Activated gamma-delta T cell treated with Interleukin-2 at 50 U/mL for 16 hours (primary cell): ENCODE measurements at regions not wholly inside any gene's neighbourhood (a gene's known extent, or its start where the extent isn't known, plus 50 kb on each side); places are given as distances from the start of the nearest gene placed in this dataset.

Experiments used
- DNase-seq: peaks from one replicate; pipeline ENCODE4 v3.0.0-alpha.2; 2020

DNA sequence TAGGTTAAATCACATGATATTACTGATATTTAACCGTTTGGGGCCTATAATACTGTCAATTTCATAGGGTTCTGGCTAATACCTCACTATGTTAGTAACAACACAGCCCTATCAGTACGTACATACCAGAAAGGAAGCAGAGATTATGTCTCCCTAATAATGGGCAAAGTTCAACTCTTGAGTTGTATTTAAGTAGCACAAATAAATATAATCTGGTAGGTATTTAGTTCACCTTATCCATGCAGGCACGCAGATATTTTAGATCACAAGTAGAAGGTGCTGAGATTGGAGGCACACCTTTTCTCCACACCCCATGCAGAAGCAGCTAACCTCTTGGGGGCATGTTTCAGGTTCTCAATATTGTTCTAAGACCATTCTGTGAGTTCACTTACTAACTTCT, 118.9 kb downstream of the IRS1 start:
- DNase-seq: no peak

DNA sequence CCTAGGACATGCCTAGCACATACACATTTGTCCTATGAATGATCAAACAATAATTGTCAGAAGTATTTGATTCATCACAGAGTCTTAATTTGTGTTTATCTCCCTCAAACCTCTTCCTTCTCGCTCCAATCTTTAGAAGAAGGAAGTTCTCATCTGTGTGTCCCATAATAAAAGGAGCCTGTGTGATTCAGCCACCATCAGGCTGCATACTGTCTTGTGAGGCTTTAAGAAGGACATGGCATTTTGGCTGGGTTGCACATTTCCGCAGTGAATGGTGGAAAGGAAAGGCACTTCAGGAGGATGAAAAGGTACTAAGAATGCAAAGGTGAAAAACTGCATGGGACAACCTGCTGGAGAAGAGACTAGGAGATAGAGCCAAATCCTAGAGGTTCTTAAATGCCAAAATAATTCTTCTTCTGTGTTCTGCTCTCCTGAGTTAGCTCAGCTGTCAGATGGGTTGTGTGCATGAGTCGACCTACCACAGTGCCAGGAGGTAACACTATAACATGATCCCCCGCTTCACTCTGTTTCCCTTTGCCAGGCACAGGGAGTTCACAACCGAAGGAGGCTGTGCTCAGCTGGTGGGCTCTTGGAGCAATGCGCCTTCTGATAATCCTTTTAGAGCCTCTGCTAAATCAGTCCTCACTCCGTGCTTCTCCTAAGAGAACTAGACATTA, 120.1 kb downstream of the IRS1 start:
- no peak for DNase-seq

DNA sequence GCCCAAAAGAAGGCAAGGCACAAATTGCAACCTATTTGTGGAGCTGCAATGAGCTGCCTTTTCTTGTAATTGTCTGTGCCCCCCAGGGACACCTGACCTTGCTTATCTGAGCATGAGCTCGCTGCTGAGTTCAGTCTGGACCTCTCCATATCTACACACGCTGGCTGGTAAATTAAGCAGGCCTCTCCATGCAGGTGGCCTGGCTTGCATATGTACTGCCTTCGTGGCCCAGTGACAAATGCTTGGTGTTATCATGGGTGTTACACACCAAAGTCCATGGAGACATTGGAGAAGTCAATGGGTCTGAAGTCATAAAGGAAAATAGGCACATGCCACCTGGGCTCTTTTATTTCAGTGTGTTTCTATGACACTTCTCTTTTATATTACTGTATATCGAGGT, 121.2 kb downstream of the IRS1 start:
- no peak for DNase-seq

DNA sequence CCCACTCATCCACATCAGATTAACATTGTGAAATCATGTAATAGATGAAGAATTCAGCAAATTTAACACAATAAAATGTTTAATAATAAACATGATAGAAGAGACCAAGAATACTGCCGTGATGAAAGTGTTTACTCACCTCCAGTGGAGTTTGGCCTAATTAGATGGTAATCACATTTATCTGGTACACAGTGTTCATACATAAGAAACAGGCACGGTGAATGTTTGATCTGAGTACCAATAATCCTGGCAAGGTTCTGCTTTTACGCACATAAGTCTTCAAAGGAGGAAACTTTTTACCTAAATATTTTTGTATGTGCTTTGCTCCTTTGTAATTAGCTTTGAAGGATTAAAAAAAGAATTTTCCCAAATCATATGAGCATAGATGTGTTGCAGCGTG, 122.5 kb downstream of the IRS1 start:
- DNase-seq: no peak

- DNase-seq: no peak
Measured at GRCh38 chr2:226676618-226677017, 123.0 kb downstream of the IRS1 start.

DNA sequence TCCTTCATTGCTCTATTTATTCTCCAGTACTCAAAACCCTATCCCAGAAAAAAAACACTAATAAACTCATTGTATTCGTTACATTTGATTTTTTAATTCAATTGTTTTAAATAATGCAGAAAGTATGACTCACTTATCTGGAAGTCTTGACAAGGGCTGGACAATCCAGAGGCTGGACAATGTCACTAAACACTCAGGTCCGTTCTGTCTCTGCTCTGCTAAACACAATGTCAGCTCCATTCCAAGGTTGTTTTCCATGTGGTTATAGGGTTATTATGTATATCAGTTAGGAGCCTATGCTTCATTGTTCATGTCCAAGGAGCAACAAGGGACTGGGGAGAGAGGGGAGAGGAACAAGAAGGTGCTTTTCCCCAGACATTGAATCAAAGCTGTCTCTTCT, 125.5 kb downstream of the IRS1 start:
- no peak for DNase-seq

- no peak for DNase-seq
Measured at GRCh38 chr2:226673314-226673723, 126.3 kb downstream of the IRS1 start.

DNA sequence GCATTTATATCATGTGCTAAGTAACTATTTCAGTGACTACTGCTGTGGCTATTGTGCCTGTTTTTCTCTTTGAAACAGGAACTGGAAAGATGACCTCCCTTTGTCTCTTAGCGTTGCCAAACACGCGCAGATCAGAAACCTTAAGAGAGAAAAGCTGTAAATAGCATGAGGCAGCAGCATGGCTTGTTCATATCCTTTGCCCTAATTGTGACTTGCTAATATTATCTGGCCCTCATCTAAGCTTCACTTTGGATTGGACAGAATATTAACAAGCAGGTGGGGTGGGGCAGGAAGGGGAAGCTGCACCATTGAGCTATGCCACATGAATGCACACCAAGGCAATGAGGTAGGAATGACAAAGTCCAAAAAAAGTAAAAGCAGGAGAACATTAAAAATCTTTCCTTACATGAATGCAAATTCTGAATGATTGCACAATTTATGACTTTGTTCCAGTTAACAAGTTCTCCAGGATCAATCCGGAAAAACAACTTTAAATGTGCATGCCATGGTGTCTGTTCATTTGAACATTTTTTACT, 128.4 kb downstream of the IRS1 start:
- no peak for DNase-seq

GRCh38 chr2:226669905-226670304, 129.7 kb downstream of the IRS1 start:
- DNase-seq: no peak

DNA sequence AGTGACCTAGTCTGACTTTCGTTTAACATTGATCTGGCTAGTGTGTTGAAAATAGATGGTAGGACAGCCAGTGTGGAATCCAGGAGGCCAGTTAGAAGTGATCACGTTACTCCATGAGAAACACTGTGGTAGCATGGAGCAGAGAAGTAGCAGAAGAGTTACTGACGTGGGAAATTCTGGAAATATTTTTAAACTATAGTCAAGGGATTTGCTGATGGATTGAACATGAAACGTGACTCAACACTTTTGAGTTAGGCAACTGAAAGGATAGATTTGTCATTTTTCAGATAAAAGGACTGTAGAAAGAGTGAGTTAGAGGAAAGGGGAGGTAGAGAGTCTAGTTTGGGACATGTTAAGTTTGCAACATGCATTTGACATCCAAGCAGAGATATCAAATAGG, 130.4 kb downstream of the IRS1 start:
- DNase-seq: no peak

DNA sequence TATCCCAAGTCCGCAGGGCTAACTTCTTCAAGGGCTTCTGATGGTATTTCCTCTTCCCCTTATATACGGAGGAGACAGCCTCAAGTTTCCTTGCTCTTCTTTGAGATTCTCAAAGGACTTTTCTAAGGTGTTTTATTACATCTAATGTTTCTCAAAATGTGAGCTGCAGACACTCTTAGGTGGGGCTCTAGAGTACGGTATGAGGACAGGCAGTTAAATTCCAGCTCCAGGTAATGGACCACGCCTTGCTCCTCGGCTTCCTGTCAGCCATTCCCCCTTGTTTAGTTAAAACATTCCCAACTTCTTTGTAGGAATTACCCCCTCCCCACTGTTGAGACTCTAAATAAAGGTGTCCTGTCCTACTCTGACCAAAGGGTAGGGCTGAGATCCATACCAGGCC, 131.9 kb downstream of the IRS1 start:
- DNase-seq: no peak

- no peak for DNase-seq
Measured at GRCh38 chr2:226665306-226665831, 134.3 kb downstream of the IRS1 start.

GRCh38 chr2:226664661-226665060, 135.0 kb downstream of the IRS1 start:
- no peak for DNase-seq

DNA sequence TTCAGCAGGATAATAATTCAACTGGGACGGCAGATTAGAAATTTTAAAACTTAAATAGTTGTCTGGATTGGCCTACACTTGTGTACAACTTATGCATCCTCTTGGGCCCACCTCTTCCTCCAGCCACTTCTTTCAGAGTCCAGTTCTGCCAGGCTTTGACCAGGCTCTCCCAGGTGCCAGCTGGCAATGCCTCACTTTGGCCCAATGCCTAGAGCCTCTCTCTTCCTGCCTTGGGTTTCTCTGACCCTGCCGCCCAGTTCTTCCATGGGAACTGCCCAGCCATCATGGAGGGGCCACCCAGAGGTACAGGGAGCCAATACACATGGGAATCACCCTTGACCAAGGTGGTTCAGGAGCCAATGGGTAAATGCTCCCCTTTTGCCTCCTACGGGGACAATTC, 135.5 kb downstream of the IRS1 start:
- no peak for DNase-seq

DNA sequence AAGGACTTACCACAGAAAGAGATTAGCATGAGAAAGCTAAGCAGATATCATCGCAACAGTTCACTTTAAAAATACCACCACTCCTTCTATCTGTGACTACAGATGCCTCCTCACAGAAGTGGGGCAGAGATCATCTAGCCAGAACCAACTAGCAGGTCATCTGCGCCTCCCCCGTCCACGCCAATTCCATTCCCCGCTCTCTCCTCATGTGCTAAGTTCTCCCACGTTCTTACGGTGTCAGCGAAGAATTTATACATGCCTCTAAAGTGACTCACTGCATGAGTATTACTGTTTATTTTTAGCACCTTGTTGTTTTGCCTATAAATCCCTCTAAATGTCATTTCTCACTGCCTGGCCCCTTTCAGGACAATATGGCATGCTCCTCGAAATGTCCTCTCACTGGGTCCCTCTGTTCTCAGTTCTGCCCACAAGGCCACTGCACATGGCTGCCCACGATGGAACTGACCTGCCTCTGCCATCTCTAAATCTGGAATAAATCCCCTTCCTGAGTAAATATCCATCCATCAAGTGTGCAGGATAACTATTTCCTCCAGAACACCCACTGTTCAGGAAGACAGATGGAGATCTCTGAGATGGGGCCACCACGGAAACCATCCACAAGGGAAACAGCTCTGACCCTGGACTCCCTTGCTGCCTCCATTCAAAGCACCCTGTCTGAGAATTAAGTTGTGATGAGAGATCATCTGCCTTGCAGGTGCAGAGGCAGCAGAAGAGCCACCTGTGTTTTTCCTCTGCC, 137.7 kb downstream of the IRS1 start:
- no peak for DNase-seq

GRCh38 chr2:226660526-226660925, 139.1 kb downstream of the IRS1 start:
- no peak for DNase-seq

- no peak for DNase-seq
Measured at GRCh38 chr2:226660124-226660523, 139.5 kb downstream of the IRS1 start.

GRCh38 chr2:226659410-226659809, 140.2 kb downstream of the IRS1 start:
- DNase-seq: no peak

DNA sequence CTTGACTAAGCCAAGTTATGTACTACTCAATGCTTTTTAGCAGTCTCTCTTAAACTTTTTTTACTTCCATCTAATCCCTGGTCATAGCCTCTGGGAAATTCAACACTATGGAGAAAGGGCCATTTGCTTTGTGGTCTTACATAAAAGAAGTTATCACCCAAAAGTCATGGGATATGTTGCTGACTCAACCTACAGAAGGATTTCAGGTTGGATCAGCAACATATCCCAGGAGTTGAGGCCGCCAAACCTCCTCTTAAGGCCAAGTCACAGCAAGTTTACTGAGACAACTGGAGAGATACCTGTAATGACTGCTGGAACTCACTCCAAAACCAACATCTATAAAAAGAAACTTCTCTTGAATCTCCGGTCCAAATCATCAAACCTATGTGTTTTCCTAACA, 141.1 kb downstream of the IRS1 start:
- DNase-seq: no peak

GRCh38 chr2:226657340-226658053, 142.1 kb downstream of the IRS1 start:
- DNase-seq: no peak

- DNase-seq: no peak
Measured at GRCh38 chr2:226656367-226656766, 143.3 kb downstream of the IRS1 start.

- DNase-seq: no peak
Measured at GRCh38 chr2:226655871-226656270, 143.7 kb downstream of the IRS1 start.

GRCh38 chr2:226652983-226653765, 146.4 kb downstream of the IRS1 start:
- no peak for DNase-seq
